ENCODE measurements at regions not wholly inside any gene's neighbourhood (a gene's known extent, or its start where the extent isn't known, plus 50 kb on each side); places are given as distances from the start of the nearest gene placed in this dataset.
"Not testable (repeated sequence)": the region's sequence is repeated elsewhere in the genome, so short reads cannot be mapped to it uniquely, and the experiment has no call there.

DNA sequence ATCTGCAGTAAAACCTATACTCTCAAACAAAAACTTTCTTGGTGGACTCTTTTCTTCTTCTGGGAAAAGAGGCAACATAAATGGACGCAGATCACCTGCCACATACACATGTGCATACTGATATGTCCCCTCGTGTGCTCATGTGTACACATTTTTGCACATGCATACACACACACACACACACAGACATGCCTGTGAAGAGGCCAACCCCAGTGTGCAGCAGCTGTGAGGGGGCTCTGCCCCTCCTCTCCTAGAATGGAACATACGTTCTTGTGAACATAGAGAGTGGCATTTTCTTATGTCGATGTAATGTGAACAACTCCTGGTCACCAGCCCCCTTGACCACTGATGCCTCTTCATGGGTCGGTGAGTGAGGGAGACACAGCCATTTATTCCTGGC is 188.9 kb upstream of the PLGLB2 start:
- not testable (repeated sequence) for DNase-seq

DNA sequence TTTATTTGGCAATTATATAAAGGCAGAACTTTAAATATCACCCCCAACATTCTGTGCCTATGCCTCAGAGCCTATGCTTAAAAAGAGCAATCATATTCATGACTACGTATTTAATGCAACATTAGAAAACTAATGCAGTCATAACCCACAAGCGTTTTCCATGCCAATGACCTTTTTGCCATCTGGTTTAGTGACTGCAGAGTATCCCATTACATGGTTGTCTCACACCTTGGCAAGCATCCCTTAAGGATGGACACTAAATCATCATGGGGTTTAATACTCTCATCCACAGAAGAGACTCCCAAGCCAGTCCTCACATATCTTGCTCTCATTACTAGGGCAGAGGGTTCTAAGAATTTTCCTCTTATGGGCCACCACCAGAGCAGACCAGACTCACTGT is 188.2 kb upstream of the PLGLB2 start:
- DNase-seq: not testable (repeated sequence)

DNA sequence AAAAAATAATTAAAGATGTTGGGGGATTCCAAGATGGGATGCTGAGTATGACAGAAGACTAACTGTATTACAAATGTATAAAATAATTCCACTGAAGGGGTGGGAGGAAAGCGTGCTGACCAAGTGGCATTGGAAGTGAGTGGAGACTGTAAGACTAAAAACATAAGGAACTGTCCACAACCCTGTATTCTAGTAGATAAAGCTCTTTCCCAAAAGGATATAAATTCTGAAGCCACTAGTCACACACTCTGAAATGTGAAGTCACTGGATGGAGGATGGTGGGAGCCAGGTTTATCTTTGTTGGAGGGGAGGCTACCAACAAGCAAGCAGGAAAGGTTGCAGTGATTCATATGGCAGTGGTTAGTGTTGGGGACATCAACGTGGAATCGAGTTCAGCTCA is 182.8 kb upstream of the PLGLB2 start:
- DNase-seq: not testable (repeated sequence)

DNA sequence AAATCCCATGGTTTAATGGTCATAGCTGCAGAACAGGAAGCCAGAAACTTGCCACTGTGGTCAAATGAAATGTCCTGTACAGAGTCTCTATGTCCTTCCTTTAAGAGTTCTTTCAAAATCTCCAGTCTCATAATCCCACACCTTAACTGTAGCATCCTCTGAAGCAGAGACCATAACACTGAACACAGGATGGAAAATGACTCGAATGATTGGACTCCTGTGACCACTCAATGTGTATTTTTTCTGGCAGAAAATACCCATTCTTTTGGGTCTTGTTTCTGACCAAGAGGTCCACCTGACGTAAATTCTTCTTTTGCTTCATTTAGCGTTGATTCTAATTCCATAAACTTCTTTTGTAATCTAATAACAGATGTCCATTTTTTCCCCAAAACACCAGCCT is 181.4 kb upstream of the PLGLB2 start:
- not testable (repeated sequence) for DNase-seq

DNA sequence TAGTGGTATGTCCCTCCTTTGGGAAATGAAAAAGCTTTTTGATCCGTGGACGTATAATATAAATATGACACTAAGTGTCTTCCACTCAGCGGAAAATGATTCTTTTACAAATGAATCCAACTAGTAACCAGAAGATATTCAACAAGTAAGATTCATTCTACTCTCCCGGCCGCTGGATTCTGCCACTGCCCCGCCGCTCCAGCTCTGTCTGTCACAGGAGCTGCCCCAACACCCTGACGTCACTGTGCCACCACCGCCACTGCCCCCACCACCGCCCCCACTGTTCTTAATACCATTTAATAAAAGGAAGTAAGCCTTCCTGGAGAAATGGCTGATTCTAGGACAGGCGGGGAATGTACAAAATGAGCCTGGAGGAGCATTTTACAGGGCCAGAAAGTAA is 180.8 kb upstream of the PLGLB2 start:
- not testable (repeated sequence) for DNase-seq

DNA sequence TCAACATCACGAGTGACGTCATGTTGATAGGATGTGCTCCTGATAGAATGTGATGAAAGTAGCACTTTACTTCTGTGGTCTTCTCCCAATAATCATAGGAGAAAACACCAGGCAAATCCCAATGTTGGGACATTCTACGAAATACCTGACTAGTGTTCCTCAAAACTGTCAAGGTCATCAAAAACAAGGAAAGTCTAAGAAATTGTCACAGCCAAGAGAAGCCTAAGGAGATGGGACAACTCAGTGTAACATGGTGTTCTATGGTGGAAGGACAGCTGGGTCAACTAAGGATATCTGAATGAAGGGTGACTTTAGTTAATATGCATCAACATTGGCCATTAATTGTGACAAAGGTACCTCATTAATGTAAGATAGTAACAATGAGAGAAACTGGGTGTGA is 180.0 kb upstream of the PLGLB2 start:
- not testable (repeated sequence) for DNase-seq

DNA sequence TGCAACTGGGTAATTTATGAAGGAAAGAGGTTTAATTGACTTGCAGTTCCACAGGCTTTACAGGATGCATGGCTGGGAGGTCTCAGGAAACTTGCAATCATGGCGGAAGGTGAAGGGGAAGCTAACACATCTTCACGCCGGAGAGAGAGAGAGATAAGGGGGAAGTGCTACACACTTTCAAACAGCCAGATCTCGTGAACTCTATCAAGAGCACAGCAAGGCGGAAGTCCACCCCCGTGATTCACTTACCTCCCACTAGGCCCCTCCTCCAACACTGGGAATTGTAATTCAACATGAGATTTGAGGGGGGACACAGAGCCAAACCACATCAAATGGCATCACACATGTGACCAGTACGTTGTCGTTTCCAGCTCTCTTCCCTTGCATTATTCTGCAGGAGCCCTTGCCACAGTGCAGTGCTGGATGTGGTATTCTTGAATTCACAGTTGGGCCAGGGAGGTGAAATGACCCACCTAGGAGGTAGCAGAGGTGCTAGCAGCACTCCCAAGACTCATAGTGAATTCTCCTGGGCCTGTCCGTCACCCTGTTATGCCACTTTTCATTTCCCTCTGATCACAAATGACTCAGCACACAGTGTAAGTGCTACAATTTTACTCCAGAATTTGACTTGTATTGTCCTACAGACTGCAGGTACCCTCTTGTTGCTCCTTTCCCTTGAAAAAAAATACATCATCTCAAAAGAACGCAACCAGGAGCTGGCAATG is 179.2 kb upstream of the PLGLB2 start:
- DNase-seq: not testable (repeated sequence)

DNA sequence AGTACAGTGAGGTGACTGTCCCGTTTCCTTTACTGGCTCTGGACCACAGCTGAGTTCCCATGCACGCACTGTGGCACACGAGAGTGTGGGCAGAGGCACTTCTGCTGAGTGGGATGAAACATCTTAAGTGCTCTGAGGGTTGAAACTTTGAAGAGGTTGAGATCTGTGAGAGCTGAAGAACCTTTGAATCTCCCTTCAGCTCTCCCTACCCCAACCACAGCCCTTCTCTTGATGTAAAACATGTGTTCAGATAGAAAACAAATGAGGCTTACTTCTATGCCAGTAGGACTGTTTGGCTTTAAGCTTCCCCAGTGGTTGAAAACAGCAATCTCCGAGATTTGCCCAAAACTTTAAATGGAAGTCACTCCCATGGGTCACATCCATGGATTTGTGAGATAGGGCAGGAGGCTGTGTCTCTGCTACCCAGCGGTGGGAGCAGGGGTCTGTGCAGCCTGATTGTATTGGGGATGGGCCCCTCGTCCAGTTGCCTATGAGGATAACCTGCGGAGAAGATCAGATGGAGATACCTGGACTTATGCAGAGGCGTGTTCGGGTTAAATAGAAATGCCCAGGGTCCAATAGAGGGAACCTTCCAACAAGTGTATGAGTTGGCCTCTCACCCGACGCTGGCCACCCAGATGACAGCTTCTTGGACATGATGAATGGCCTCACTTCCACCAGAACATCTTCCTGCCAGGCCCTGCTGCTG is 178.0 kb upstream of the PLGLB2 start:
- DNase-seq: not testable (repeated sequence)

DNA sequence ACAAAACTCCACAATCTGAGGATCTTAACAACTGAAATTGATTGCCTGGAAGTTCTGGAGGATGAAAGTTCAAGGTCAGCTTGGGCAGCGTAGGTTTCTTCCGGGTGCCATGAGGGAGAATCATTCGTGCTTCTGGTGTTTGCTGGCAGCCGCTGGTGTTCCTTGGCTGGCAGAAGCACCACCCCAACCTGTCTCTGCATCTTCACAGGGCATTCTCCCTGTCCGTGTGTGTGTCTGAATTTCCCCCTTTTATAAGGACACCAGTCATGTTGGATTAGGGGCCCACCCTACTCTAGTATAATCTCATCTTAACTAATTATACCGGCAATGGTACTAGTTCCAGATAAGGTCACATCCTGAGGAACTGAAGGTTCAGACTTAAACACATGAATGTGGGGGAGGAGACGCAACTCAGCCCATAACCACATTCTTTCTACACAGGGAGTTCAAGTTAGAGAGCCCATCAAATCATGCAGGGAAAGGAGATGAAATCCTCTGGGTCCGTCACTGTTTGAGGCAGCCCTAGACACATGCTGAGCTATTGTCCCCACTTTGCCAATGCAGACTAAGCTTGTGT is 175.9 kb upstream of the PLGLB2 start:
- not testable (repeated sequence) for DNase-seq

DNA sequence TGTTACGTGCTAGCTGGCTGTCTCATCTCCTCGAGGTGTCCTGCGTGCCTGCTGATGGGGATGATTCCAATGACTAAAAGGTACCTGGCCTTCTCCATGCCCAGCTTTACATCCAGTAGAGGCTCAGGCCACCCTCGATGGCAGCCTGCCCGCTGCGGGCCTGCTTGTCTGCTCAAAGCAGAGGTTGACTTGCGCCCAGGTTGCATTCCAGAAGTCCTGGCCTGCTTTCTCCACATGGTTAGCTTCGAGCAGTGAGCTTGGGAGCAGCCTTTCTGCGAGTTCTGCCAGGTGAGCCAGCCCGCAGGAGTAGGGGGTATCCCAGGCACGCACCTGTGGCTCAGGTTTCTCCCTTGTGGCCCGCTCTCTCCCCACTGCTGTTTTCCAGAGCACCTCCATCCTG is 175.0 kb upstream of the PLGLB2 start:
- not testable (repeated sequence) for DNase-seq

DNA sequence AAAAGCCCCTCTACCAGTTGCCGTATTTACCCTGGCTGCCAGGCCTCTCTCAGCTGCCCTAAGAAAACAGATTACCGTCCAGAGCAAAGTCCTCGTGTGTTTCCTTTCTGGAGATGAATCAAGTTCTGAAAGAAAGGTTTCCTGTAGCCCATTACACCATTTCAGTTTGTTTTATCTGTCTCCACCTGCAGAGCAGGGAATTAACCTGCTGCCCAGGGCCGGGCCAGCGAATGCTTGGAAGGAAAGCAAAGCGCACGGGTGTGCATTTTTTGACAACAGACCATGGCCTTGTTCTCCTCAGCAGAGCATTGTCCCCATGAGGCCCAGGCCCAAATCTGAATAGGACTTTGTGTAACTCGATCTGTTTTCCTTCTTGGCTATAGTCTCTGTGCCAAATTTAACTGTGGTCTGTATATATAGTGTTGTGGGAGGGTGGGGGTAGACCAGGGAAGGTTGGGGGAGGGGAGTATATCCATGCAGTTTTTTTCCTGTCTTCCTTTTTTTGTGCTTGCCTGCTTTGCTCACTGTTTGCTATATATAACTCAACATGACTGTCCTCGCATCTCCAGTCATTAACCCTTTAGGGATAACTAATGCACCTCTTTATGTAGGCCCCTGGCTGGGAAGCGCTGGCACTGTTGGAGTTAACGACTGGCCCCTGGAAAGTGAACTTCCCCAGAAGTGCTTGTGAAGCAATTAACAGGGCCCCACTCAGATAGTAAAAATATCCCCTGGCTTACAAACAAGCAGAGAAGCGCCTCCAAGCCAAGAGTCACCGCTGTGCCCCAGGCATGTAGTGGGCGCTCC is 174.3 kb upstream of the PLGLB2 start:
- DNase-seq: not testable (repeated sequence)

DNA sequence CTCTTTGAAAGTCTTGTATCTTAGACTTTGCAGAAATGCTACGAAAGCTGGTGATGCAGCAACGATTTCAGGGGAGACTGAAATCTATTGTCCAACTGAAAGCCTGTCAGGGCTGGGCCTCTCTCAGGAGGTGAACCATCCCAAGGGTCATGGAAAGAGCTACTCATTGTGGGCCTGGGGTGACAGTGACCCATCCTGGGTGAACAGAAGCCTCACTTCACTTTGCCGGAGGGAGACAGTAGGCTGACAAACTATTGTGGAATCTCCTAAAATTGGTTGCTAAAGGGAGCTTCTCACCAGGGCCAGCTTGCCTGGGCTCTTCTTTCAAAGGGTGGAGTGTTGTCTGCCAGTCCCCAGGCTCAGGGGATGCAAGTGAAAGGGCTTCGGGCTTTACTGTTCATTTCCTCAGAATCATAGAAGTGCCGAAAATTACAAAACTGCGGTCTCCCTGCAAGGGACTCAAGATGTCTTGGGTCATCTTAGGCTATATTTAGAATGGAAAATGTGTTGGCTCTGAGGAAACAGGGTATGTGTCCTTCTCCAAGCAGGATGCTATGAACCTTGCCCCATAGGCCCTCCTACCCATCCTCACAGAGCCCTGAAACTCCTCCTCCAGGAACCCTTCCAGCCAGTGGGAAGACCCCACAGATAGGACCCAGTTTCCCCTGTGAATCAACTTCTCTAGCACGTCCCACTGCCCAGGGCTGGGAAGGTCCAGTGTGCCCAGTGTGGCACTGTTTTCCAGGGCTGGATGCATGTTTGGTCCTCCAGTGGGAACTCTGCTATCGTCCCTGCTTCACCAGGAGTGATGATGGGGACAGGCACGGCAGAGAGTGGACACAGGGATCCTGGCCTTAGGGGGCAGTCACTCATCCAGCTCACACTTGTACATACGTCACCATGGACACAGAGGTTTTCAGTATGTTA is 173.4 kb upstream of the PLGLB2 start:
- DNase-seq: not testable (repeated sequence)

DNA sequence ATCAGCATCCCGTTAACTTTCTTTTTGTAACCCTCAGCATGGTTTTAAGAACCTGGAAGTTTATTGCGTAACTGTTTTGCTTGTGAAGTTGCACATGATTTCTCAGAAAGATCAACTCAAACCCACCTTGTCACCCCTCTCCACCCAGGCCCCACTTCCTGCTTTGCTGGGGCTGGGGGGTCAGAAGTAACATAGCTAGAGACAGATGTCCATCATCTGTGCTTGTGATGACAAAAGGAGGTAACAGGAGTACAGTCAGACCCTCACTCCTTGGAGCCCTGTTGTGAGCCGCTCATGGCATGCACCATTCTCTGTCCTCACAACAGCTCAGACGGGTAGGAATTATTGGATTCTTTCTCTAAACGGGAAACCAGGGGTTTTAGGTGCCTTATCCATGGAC is 172.7 kb upstream of the PLGLB2 start:
- DNase-seq: not testable (repeated sequence)

DNA sequence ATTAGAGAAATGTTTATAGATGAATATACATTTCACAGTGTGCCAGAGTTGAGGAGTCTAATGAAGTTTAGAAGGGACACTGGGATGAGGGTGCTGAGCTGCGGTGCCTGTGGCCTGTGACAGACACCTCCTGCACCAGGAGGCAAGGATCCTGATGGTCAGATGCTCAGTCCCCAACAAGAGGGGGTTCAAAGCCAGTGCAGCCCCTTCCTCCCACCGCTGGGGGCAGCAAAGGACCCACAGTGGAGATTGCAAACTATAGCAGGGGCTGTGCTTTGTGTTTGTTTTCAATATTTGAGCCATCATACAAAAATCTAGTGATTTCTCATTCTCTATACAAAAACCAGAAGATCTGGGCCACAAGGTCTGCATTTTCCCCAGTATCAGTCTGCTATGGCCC is 170.5 kb upstream of the PLGLB2 start:
- not testable (repeated sequence) for DNase-seq

DNA sequence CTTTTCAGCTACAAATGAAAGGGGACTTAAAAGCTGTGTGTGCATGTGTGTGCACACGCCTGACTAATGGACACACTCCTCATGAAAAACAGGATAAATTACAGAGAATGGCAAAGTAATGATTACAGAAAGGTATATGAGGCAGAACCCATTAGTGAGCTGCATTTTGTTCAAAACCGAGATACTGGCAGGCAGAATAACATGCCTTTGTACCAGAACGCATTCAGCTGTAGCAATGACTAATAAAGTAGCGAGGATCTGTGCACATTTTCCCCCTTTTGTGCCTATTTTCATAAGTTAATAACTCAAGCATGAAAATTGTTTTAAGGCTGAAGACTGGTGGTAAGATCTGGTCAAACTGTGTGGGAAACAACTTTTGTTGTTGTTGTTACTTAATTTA is 165.7 kb upstream of the PLGLB2 start:
- not testable (repeated sequence) for DNase-seq

DNA sequence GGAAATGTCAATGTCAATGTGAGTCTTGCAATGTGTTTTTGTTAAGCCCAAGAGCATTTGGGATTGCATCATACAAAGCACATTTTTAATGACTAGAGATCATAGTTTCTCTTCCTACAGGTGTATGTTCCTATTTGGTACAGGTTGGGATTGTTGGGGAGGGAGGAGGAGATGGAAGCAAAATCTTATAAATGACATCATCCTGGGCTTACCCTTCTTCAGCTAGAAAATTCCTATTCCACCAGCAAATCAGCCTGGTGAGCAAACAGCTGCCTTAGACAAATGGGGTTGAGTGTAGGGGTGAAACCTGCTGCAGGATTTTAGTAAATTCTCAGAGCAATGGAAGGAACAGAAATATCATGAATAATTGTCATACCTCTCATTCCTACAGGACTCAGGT is 165.3 kb upstream of the PLGLB2 start:
- DNase-seq: not testable (repeated sequence)

DNA sequence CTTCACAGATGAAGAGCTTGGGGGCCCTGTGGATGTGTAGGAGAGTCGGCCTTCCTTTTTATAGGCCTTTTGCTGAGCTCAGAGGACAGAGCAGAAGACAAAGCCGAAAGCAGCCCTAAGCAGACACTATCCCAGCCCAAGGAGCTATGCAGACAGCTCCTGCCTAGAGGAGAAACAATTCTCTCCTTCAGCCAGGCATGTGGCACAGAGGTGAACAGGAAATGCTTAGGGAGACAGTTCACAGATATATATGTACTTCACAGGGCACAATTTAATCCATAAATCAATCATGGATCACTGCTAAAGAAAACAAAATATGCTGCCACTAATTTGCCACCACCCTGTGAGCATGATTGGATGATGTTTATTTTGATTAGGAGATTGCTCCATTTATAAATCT is 164.5 kb upstream of the PLGLB2 start:
- DNase-seq: not testable (repeated sequence)

DNA sequence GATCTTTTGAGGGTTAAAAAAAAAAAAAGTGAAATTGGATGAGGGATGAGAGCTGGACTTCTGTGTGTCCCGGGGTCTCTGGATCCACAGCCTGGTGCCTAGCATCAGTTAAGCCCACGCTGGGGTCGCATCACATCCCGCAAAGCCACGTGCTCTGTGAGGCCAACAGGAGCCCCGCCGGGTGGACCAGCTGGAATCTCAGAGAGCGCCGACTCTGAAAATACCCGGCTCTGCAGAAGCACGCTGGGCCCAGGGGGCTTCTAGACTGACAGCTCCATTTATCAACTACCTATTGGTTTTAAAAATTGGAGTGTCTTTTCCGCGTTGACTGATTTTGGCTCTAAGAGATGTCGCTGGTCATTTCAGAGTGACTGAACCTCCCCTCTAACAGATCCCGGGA is 164.1 kb upstream of the PLGLB2 start:
- DNase-seq: not testable (repeated sequence)

DNA sequence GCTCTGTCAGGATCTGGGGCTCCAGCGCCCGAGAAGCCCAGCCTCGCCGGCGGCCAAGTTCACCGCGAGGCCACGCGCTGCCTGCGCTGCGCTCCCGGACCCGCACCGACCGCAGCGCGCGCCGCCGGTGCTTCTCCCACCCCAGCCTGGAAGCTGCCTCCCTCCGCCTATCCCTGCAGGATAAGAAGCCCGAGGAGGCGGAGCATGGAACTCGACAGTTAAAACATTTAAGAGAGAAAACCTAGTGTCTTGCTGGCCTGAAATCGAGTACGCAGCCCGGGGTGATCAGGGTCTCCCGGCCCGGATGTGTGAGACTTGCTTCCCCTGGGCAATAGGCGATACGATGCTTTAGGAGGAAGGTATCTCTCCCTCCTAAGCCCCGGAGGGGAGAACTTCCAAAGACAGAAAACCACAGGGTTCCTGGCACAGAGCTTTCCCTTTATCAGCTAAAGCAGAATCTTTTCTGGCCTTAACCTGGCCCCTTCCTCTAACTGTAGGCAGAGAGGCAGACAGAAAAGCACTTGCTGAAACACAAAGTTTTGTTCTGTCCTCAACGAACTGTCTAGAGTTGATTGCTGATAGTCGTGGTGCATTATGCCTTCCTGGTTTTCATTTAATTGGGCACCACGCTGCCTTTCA is 163.5 kb upstream of the PLGLB2 start:
- not testable (repeated sequence) for DNase-seq

DNA sequence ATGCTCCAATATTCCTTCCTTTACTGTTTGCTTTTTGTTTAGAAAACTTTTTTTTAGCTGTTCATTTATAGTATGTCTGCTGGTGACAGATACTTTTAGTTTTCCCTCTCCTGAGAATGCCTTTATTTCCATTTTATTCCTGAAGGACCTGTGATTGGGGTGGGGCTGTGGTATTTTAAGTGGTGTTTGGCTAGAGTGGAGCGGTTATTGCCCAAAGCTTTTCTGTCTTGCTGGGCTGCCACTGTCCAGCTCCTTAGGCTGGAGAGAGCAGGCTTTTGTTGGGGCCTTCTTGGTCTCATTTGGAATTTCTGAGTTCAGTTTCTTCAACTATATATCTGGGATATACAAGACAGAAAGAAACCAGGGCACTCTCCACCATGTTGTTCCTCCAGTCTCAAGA is 160.0 kb upstream of the PLGLB2 start:
- not testable (repeated sequence) for DNase-seq

DNA sequence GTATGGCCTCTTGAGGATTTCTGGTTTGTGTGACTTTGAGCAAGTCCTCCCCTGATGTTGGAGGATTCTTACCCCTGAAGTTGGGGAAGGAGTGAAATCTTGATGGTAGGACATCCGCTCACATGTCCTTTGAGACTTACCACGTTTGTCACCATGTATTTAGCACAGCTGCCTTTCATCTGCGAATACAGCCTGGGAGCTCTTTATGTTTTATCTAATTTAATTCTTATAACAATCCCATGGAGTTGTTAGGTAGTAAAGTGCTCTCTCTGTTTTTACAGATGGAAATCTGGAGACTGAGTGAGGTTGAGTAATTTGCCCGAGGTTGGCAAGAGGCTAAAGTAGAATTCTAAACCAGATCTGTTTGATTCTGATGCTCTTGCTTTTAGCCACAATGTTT is 154.9 kb upstream of the PLGLB2 start:
- DNase-seq: not testable (repeated sequence)
